A673 (cell line): ENCODE measurements at regions not wholly inside any gene's neighbourhood (a gene's known extent, or its start where the extent isn't known, plus 50 kb on each side); places are given as distances from the start of the nearest gene placed in this dataset.

Source experiments
- BruUV-seq: library from RNA; stranded (reverse); fragments of 400-500 nt; replicated peaks from 2 replicates; lab custom pipeline; 2021; lab: Mats Ljungman, UMichigan
- CTCF ChIA-PET: fragments of 300-600 bp; sonication (Branson Sonifier 250); formaldehyde crosslinking; loops from one replicate; lab custom pipeline; 2022; ENCODE audit warnings: antibody characterized with exemption; lab: Charles Lee
- POLR2A ChIA-PET: fragments of 300-600 bp; sonication (Branson Sonifier 250); formaldehyde crosslinking; loops from one replicate; lab custom pipeline; 2022; ENCODE audit warnings: antibody characterized with exemption; ENCODE audit not compliant: low non-redundant PET; lab: Charles Lee
- DNase-seq: peaks from one replicate; pipeline ENCODE4 v3.0.0-alpha.2; 2015; ENCODE audit warnings: low spot score
- H3K27ac ChIP-seq: fragments of 200-600 bp; sonication (generic); 2 replicates; pipeline ENCODE4 v1.5.1; 2016; ENCODE audit warnings: mixed run types, low read depth, mild to moderate bottlenecking, mixed read lengths, antibody characterized with exemption, low read length; ENCODE audit not compliant: poor library complexity, severe bottlenecking
- H3K27me3 ChIP-seq: fragments of 200-600 bp; sonication (generic); replicated peaks from 2 replicates; pipeline ENCODE4 v1.6.1; 2017; ENCODE audit warnings: mixed run types, low read depth, mild to moderate bottlenecking, mixed read lengths, antibody characterized with exemption, low read length; ENCODE audit not compliant: insufficient read depth, poor library complexity
- H3K36me3 ChIP-seq: fragments of 200-600 bp; sonication (generic); 2 replicates; pipeline ENCODE4 v1.6.1; 2016; ENCODE audit warnings: mixed run types, mild to moderate bottlenecking, mixed read lengths, antibody characterized with exemption, low read length; ENCODE audit not compliant: insufficient read depth, poor library complexity, severe bottlenecking
- H3K4me1 ChIP-seq: fragments of 200-600 bp; sonication (generic); 2 replicates; pipeline ENCODE4 v1.6.1; 2017; ENCODE audit warnings: mixed run types, mild to moderate bottlenecking, mixed read lengths, antibody characterized with exemption, low read length; ENCODE audit not compliant: insufficient read depth, poor library complexity, severe bottlenecking
- H3K4me3 ChIP-seq: fragments of 200-600 bp; sonication (generic); 2 replicates; pipeline ENCODE4 v1.5.1; 2016; ENCODE audit warnings: low read depth, mixed run types, mild to moderate bottlenecking, mixed read lengths, low read length; ENCODE audit not compliant: poor library complexity, severe bottlenecking
- H3K9me3 ChIP-seq: fragments of 200-600 bp; sonication (generic); 2 replicates; pipeline ENCODE4 v1.6.1; 2016; ENCODE audit warnings: mixed run types, low read depth, mild to moderate bottlenecking, mixed read lengths, antibody characterized with exemption, low read length; ENCODE audit not compliant: poor library complexity, severe bottlenecking
- CTCF ChIP-seq: fragments of 300-800, 200-600 bp; sonication (generic); conservative IDR thresholded peaks from 2 replicates; pipeline ENCODE4 v1.5.1; 2017; ENCODE audit warnings: low read depth, mild to moderate bottlenecking, antibody characterized with exemption, low read length, moderate library complexity, mixed read lengths
- EZH2 ChIP-seq: fragments of 200-600 bp; sonication (generic); IDR thresholded peaks from 2 replicates; pipeline ENCODE4 v1.6.1; 2017; ENCODE audit warnings: borderline replicate concordance, low read depth, mild to moderate bottlenecking, mixed read lengths, antibody characterized with exemption, low read length; ENCODE audit not compliant: poor library complexity, severe bottlenecking
- intact Hi-C: fragments of 100-400 bp; cut with micrococcal nuclease; formaldehyde crosslinking; loops from one replicate; pipeline ENCODE4 v1.10.0; 2022; ENCODE audit not compliant: unreplicated experiment

GRCh38 chr22:49458708-49459099 is 369.0 kb downstream of the BRD1 start:
- TF ChIP-seq EZH2, result no peak
- no peak for TF ChIP-seq CTCF
- Histone ChIP-seq H3K36me3 (no peaks in the 10 kb centered on the region), H3K27ac (no peak overlapping the region), H3K27me3 (no peaks in the 10 kb centered on the region), H3K9me3 (no peaks in the 10 kb centered on the region), H3K4me1 (peaks cover 24% of the 10 kb centered on the region), H3K4me3 (no peak overlapping the region)
- POLR2A ChIA-PET, result no interaction called here
- DNase-seq, result no peak
- CTCF ChIA-PET, result no interaction called here
- intact Hi-C loops, result no loop called here
- BruUV-seq, result no TSS peak

GRCh38 chr22:49457946-49458707 is 369.5 kb downstream of the BRD1 start:
- CTCF ChIA-PET, result no interaction called here
- BruUV-seq, result no TSS peak
- intact Hi-C loops, result no loop called here
- Histone ChIP-seq H3K9me3 (no peaks in the 10 kb centered on the region), H3K27me3 (no peaks in the 10 kb centered on the region), H3K4me1 (peaks cover 24% of the 10 kb centered on the region), H3K4me3 (no peak overlapping the region), H3K27ac (no peak overlapping the region), H3K36me3 (no peaks in the 10 kb centered on the region)
- DNase-seq, result no peak
- POLR2A ChIA-PET, result no interaction called here
- TF ChIP-seq CTCF (no peak), EZH2 (no peak)

GRCh38 chr22:49457146-49457545 is 370.5 kb downstream of the BRD1 start:
- intact Hi-C loops, result no loop called here
- DNase-seq, result no peak
- Histone ChIP-seq H3K4me1 (peaks cover 24% of the 10 kb centered on the region), H3K4me3 (no peak overlapping the region), H3K27ac (no peak overlapping the region), H3K9me3 (no peaks in the 10 kb centered on the region), H3K27me3 (no peaks in the 10 kb centered on the region), H3K36me3 (no peaks in the 10 kb centered on the region)
- BruUV-seq, result no TSS peak
- TF ChIP-seq CTCF, result no peak
- no peak for TF ChIP-seq EZH2
- CTCF ChIA-PET, result no interaction called here
- POLR2A ChIA-PET, result no interaction called here
